Duodenal mucosa (tissue), 2 donors: ENCODE measurements at regions not wholly inside any gene's neighbourhood (a gene's known extent, or its start where the extent isn't known, plus 50 kb on each side); places are given as distances from the start of the nearest gene placed in this dataset.

ENCODE experiments used
- H3K27ac ChIP-seq: one replicate; pipeline ENCODE4 v1.7.0; 2013; ENCODE audit warnings: low read depth, low read length
- H3K27me3 ChIP-seq, 2 donors: one replicate each; pipeline ENCODE4 v1.7.0; 2013; ENCODE audit warnings: low read length in 2 of 2, control low read depth in 1 of 2; ENCODE audit not compliant: insufficient read depth in 2 of 2, control insufficient read depth in 1 of 2
- H3K36me3 ChIP-seq, 2 donors: one replicate each; pipeline ENCODE4 v1.7.0; 2013; ENCODE audit warnings: low read length in 2 of 2, control low read depth in 1 of 2; ENCODE audit not compliant: insufficient read depth in 2 of 2, control insufficient read depth in 1 of 2
- H3K4me1 ChIP-seq, 2 donors: one replicate each; pipeline ENCODE4 v1.7.0; 2013; ENCODE audit warnings: low read length in 2 of 2, control low read depth in 1 of 2; ENCODE audit not compliant: insufficient read depth in 2 of 2, control insufficient read depth in 1 of 2
- H3K4me3 ChIP-seq, 2 donors: one replicate each; pipeline ENCODE4 v1.7.0; 2013; ENCODE audit warnings: low read length in 2 of 2, low read depth in 1 of 2
- H3K9ac ChIP-seq, 2 donors: one replicate each; pipeline ENCODE4 v1.7.0; 2013; ENCODE audit warnings: low read length in 2 of 2, low read depth in 1 of 2
- H3K9me3 ChIP-seq, 2 donors: one replicate each; pipeline ENCODE4 v1.7.0; 2013; ENCODE audit warnings: low read length in 2 of 2, control low read depth in 1 of 2; ENCODE audit not compliant: control insufficient read depth in 1 of 2

DNA sequence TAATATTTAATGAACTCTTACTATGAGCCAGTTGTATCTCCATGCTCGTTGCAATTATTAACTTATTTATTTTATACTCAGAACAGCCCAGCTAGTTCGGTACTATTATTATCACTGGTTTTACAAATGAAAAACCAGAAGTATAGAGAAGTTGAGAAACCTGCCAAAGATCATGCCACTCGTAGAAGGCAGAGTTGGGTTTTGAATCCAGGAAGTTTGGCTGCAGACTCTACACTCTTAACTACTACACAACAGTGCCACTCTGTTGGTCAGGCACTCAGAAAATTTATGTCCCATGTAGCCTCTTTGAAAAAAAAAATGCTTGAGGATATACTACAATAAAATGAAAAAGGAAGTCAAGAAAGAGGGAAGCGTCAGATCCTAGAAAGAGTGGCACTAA, 71.5 kb upstream of the ARID2 start:
- Histone ChIP-seq H3K4me3 (no peak overlapping the region), H3K27me3 (no peaks in the 10 kb centered on the region)

DNA sequence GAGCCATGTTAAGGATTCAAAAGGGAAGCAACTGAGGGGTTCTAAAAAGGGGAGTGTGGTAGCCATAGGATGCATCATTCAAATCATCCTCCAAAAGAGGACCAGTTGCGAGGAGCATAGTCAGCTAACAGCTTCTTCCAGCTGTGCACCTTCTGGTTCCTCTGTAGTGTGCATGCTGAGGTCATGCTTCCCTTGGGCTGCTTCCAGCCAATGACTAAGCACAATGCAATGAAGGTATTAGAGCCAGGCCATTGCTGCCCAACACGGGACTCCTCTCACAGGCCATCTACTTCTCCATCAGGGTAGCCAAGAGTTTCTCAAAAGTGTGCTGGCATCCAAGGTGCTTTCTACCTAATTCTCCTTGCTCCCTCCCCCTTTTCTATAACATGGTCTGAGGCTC, 69.2 kb upstream of the ARID2 start:
- Histone ChIP-seq H3K9ac (no peak overlapping the region), H3K4me3 (no peak overlapping the region), H3K4me1 (no peaks in the 10 kb centered on the region), H3K36me3 (no peaks in the 10 kb centered on the region), H3K27me3 (no peaks in the 10 kb centered on the region), H3K9me3 (no peaks in the 10 kb centered on the region), H3K27ac (no peak overlapping the region)

More for the DNA sequence above, 71.5 kb upstream of the ARID2 start:
- no peaks in the 10 kb centered on the region for H3K4me1 ChIP-seq
- H3K9ac ChIP-seq = no peak overlapping the region
- H3K36me3 ChIP-seq = no peaks in the 10 kb centered on the region
- H3K27ac ChIP-seq = no peak overlapping the region
- H3K9me3 ChIP-seq = no peaks in the 10 kb centered on the region

DNA sequence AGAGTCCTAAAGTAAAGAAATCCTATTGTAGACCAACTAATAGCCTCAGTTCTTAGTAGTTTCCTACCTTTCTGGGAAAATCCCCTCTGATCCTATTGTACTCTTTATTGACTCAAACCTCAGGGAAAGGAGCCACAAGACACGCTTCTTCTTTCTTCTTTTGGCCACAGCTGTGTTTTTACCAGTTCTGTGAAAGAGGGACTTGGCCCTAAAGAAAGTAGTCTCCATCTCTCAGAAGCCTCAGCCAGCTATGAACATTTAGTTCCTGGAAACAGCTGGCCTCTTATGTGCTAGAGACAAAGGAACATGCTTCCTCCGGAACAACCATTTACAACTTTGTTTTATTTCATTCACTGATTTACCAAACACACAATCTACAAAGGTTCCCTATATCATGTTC, 66.1 kb upstream of the ARID2 start:
- H3K27ac ChIP-seq = no peak overlapping the region
- H3K4me3 ChIP-seq = no peak overlapping the region
- no peaks in the 10 kb centered on the region for H3K9me3 ChIP-seq
- H3K9ac ChIP-seq = no peak overlapping the region
- H3K4me1 ChIP-seq = peaks cover 0 to under 1% of the 10 kb centered on the region in 2 donors
- H3K36me3 ChIP-seq = no peaks in the 10 kb centered on the region
- no peaks in the 10 kb centered on the region for H3K27me3 ChIP-seq

DNA sequence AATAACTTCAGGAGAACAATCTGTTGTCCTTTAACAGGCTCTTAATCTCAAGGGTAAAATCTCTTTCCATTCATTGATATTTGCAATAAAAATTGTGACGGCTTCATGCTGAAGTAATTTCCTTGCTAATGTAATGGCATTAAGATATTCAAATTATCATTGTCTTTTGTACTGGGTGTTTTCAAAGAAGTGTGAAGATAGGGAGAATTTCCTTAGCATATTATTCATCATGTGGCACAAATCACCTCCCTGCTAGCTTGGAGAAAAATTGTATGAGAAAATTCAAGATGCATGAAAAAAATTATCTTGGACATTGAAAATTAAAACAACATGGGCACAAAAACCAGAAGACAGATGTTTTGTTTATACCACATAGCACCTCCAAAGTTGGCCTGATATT, 63.6 kb upstream of the ARID2 start:
- Histone ChIP-seq H3K9me3 (no peaks in the 10 kb centered on the region), H3K9ac (no peak overlapping the region), H3K4me3 (no peak overlapping the region), H3K36me3 (no peaks in the 10 kb centered on the region), H3K27me3 (no peaks in the 10 kb centered on the region), H3K4me1 (peaks cover 7% of the 10 kb centered on the region in 2 donors), H3K27ac (no peak overlapping the region)

DNA sequence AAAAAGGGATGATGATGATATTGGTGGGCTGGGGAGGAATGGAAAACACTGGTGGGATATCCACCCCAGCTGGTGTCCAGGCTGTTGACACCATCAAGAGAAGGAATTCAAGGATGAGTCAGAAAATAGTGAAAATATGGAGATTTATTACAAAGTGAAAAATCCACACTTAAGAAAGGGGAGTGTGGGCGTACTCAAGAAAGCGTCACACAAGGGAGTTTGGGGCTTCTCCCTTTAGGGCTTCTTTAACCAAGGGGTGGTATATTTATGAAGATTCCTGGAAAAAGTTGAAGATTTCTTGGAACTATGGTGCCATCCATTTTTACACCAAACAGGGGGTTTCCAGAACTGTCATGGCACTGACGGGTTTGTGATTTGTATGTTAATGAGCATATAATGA, 63.1 kb upstream of the ARID2 start:
- no peaks in the 10 kb centered on the region for H3K9me3 ChIP-seq
- no peak overlapping the region for H3K4me3 ChIP-seq
- no peak overlapping the region for H3K27ac ChIP-seq

DNA sequence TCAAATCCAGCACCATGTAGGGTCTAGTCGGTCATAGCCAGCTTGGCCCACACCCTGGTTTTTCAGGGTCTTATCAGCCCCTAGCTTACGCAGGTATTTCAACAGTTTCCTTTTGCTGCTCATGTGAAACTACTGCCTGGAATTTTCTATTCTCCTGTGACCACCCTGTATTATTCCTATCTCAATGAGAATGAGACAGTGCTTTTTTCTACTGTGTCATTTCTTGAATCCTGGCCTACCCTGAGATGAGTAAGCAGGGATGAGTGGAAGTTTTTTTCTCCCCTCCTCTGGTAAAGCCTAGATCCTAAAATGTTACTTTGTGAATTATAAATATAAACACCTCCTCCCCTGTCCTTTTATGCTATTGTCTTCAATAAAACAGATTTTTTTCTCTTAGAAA, 62.7 kb upstream of the ARID2 start:
- no peak overlapping the region for H3K9ac ChIP-seq
- H3K9me3 ChIP-seq = no peaks in the 10 kb centered on the region
- H3K27ac ChIP-seq = no peak overlapping the region
- peaks cover 7 to 10% of the 10 kb centered on the region in 2 donors for H3K4me1 ChIP-seq
- H3K36me3 ChIP-seq = no peaks in the 10 kb centered on the region
- H3K27me3 ChIP-seq = no peaks in the 10 kb centered on the region
- H3K4me3 ChIP-seq = no peak overlapping the region

More for the DNA sequence above, 63.1 kb upstream of the ARID2 start:
- Histone ChIP-seq H3K36me3 (no peaks in the 10 kb centered on the region), H3K9ac (no peak overlapping the region), H3K4me1 (peaks cover 7 to 10% of the 10 kb centered on the region in 2 donors), H3K27me3 (no peaks in the 10 kb centered on the region)

DNA sequence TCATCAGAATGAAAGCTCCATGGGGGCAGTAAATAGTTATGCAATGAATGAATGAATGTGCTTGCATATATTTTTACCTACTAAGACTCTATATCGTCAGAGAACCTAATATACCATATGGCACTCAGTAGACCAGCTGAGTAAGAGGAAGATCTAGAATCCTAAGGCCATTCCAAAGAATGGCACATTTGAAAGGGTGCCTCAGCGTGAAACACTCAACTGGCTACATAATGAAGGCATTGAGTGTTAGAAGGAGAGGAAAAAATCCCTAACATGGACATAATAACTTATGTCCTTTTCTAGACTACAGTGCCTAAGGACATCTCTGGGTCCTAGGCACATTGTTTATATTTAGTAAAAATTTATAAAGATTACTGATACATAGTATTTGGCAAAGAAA, 61.7 kb upstream of the ARID2 start:
- no peaks in the 10 kb centered on the region for H3K27me3 ChIP-seq
- H3K4me1 ChIP-seq = peaks cover 7 to 10% of the 10 kb centered on the region in 2 donors
- no peak overlapping the region for H3K27ac ChIP-seq
- H3K4me3 ChIP-seq = no peak overlapping the region
- no peaks in the 10 kb centered on the region for H3K9me3 ChIP-seq
- H3K9ac ChIP-seq = no peak overlapping the region
- H3K36me3 ChIP-seq = no peaks in the 10 kb centered on the region

DNA sequence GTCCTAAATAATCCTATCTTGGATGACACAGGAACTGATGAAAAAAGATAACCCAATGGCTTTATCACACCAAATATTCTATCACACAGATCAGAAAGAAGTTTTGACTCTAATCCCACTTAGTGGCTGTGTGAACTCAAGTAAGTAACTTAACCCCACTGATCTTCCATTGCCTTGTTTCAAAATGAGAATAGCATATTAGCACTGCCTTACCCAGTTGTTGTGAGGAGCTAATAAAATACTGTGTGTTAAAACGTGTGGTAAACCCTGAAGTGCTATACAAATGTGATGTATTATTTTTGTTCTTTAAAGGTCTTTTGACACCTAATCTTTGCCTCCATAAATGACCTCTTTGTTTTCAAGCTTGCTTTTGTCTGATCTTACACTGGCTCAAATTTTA, 60.9 kb upstream of the ARID2 start:
- no peaks in the 10 kb centered on the region for H3K9me3 ChIP-seq
- peak overlapping the region; percentile 34 to 42 for H3K4me3 ChIP-seq

DNA sequence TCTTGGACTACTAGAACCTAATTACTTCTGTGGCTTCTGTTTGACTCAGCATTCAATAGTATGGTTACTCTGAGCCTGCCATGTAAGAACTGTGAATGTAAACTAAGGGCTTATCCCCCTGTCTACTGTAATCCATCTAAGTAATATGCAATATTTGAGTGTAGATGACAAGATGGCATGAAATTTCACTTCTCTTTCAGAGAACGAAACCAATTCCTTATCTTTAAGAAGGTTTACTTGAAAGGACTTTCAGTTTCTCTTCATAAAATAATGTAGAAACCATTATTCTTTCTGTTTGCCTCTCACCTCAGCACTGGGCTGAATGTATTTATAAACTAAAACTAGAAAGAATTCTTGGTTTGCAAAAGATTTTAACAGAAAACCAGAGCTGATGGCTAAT, 60.4 kb upstream of the ARID2 start:
- peak overlapping the region; percentile 34 to 42 for H3K4me3 ChIP-seq
- peaks cover 7 to 10% of the 10 kb centered on the region in 2 donors for H3K4me1 ChIP-seq
- H3K9me3 ChIP-seq = no peaks in the 10 kb centered on the region
- H3K9ac ChIP-seq = no peak overlapping the region
- H3K27ac ChIP-seq = no peak overlapping the region
- H3K36me3 ChIP-seq = no peaks in the 10 kb centered on the region
- no peaks in the 10 kb centered on the region for H3K27me3 ChIP-seq

More for the DNA sequence above, 60.9 kb upstream of the ARID2 start:
- Histone ChIP-seq H3K4me1 (peaks cover 7 to 10% of the 10 kb centered on the region in 2 donors), H3K27ac (no peak overlapping the region), H3K9ac (no peak overlapping the region), H3K27me3 (no peaks in the 10 kb centered on the region), H3K36me3 (no peaks in the 10 kb centered on the region)

DNA sequence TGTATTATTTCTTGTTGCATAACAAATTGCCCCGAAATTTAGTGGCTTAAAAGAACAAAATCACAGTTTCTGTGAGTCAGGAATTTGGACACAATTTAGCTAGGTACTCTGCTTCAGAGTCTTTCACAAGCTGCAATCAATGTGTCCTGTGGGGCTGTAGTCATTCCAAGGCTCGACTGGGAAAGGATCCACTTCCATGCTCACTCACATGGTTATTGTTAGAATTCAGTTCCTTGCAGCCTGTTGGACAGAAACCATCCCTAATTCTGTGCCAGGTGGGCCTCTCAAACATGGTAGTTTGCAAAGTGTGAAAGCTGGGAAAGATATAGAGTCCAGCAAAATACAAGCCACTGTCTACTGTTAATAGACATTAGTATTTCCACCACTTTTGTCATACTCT, 59.7 kb upstream of the ARID2 start:
- no peak overlapping the region for H3K9ac ChIP-seq
- H3K27ac ChIP-seq = no peak overlapping the region
- H3K27me3 ChIP-seq = no peaks in the 10 kb centered on the region
- no peaks in the 10 kb centered on the region for H3K9me3 ChIP-seq
- no peaks in the 10 kb centered on the region for H3K36me3 ChIP-seq
- H3K4me1 ChIP-seq = peaks cover 7 to 10% of the 10 kb centered on the region in 2 donors
- no peak overlapping the region for H3K4me3 ChIP-seq
